Sigmoid colon (tissue), 4 donors: ENCODE measurements at regions not wholly inside any gene's neighbourhood (a gene's known extent, or its start where the extent isn't known, plus 50 kb on each side); places are given as distances from the start of the nearest gene placed in this dataset.

ENCODE experiments used
- CTCF ChIP-seq, 4 experiments: fragments of 450-650 bp in 3 of 4; fragments of 200-600 bp in 1 of 4; IDR thresholded peaks; one replicate each; pipeline ENCODE4 v1.5.1; 2016 to 2019; ENCODE audit warnings: antibody characterized with exemption in 4 of 4, mild to moderate bottlenecking in 3 of 4, moderate library complexity in 2 of 4
- EP300 ChIP-seq, 4 donors: sonication (generic); formaldehyde crosslinking; IDR thresholded peaks; one replicate each; pipeline ENCODE4 v1.6.1; 2017; ENCODE audit warnings: antibody characterized with exemption in 4 of 4
- POLR2A ChIP-seq, 2 donors: fragments of 450-650 bp; IDR thresholded peaks; one replicate each; pipeline ENCODE4 v1.6.1; 2016; ENCODE audit warnings: antibody characterized with exemption in 2 of 2, mild to moderate bottlenecking in 2 of 2, moderate library complexity in 2 of 2

- TF ChIP-seq POLR2A (IDR thresholded peaks at IDR 0.05) (no peak), CTCF (IDR thresholded peaks at IDR 0.05) (no peak), EP300 (IDR thresholded peaks at IDR 0.05) (no peak)
Observed at GRCh38 chr17:72381597-72382397, 261.0 kb downstream of the SOX9 start.
